ENCODE measurements at regions not wholly inside any gene's neighbourhood (a gene's known extent, or its start where the extent isn't known, plus 50 kb on each side); places are given as distances from the start of the nearest gene placed in this dataset.

DNA sequence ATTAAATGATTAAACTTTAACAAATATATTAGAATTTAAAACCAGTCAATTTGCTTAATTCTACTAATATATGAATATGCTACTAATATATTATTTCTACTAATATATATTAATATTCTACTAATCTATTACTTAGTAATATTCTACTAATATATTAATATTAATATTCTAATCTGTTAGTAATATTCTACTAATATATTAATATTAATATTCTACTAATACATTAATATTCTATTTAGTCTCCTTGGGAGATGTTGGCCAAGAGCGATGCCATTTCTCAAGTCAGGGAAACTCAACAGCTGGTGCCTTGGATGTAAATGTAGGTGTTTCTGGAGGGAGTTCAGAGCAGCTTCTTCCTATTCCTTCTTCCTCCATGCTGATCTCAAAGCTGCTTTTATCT lies 259.2 kb upstream of the TMTC4 start:
- TF ChIP-seq, protein P1, sequence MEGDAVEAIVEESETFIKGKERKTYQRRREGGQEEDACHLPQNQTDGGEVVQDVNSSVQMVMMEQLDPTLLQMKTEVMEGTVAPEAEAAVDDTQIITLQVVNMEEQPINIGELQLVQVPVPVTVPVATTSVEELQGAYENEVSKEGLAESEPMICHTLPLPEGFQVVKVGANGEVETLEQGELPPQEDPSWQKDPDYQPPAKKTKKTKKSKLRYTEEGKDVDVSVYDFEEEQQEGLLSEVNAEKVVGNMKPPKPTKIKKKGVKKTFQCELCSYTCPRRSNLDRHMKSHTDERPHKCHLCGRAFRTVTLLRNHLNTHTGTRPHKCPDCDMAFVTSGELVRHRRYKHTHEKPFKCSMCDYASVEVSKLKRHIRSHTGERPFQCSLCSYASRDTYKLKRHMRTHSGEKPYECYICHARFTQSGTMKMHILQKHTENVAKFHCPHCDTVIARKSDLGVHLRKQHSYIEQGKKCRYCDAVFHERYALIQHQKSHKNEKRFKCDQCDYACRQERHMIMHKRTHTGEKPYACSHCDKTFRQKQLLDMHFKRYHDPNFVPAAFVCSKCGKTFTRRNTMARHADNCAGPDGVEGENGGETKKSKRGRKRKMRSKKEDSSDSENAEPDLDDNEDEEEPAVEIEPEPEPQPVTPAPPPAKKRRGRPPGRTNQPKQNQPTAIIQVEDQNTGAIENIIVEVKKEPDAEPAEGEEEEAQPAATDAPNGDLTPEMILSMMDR (CRISPR knock-in tag; IDR thresholded peaks at IDR 0.05): no peak
- no peak for TF ChIP-seq POLR2AphosphoS5 (IDR thresholded peaks at IDR 0.05; ENCODE audit: low read depth, low read length)
